Gastroesophageal sphincter (tissue), 3 donors: ENCODE measurements at regions not wholly inside any gene's neighbourhood (a gene's known extent, or its start where the extent isn't known, plus 50 kb on each side); places are given as distances from the start of the nearest gene placed in this dataset.

Experiments
- CTCF ChIP-seq, 4 experiments: fragments of 200-600 bp in 2 of 4; fragments of 450-650 bp in 2 of 4; sonication (generic) in 1 of 4; IDR thresholded peaks; one replicate each; pipeline ENCODE4 v1.5.1; 2017 to 2019; ENCODE audit warnings: antibody characterized with exemption in 4 of 4, mild to moderate bottlenecking in 2 of 4, moderate library complexity in 2 of 4
- EP300 ChIP-seq: sonication (generic); formaldehyde crosslinking; IDR thresholded peaks from one replicate; pipeline ENCODE4 v1.6.1; 2017; ENCODE audit warnings: antibody characterized with exemption, mild to moderate bottlenecking
- POLR2A ChIP-seq, 2 donors: fragments of 450-650 bp; IDR thresholded peaks; one replicate each; pipeline ENCODE4 v1.6.1; 2017; ENCODE audit warnings: antibody characterized with exemption in 2 of 2, mild to moderate bottlenecking in 2 of 2, moderate library complexity in 1 of 2
- POLR2AphosphoS5 ChIP-seq: sonication (generic); formaldehyde crosslinking; IDR thresholded peaks from one replicate; pipeline ENCODE4 v1.6.1; 2017; ENCODE audit warnings: antibody characterized with exemption

DNA sequence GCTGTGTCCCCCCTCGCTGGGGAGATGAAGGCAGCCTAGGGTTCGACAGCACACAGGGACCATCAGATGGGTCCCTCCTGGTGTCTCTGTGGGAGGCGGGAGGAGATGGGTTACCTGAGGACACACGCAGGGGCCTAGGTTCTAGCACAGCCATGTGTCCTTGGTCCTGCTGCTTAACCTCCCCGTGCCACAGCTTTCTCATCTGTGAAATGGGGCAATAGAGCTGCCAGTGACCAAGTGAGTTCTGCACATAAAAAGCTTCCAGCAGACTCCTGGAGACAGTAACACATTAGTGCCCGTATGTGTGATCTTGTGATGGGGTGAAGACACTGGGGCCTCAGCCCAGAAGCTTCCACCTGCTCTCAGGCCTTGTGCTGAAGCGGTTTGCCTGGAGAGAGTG, 96.0 kb upstream of the GSE1 start:
- no peak for TF ChIP-seq CTCF (IDR thresholded peaks at IDR 0.05)
- no peak for TF ChIP-seq POLR2AphosphoS5
- TF ChIP-seq POLR2A (IDR thresholded peaks at IDR 0.05), result no peak
- no peak for TF ChIP-seq EP300
